HG02840 (cell line): ENCODE measurements at regions not wholly inside any gene's neighbourhood (a gene's known extent, or its start where the extent isn't known, plus 50 kb on each side); places are given as distances from the start of the nearest gene placed in this dataset.

ENCODE experiments used
- ATAC-seq: cut with Tn5 transposase; IDR thresholded peaks from one replicate; pipeline ENCODE4 v1.9.1; 2021; ENCODE audit warnings: mild to moderate bottlenecking, moderate library complexity, moderate number of reproducible peaks; ENCODE audit not compliant: unreplicated experiment, low FRiP score

DNA sequence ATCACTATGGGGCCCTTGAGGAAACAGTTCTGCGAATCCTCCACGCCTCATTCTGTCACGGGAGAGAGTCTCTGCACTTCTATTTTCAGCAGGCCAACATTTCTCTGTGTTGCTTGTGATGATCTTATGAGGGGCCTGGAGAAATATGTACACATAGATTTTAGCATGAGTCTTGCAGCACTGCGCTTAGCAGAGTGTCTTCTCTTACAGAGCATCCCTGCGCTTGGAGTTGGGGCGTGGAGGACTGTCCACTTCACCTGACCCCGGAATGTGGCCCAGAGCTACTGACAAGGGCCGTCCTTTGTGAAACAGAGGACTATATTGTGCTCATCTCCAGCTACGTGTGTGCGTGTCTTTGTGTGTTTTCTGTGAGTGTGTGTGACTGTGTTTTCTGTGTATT is 428.2 kb upstream of the IRX4 start:
- no peak for ATAC-seq

DNA sequence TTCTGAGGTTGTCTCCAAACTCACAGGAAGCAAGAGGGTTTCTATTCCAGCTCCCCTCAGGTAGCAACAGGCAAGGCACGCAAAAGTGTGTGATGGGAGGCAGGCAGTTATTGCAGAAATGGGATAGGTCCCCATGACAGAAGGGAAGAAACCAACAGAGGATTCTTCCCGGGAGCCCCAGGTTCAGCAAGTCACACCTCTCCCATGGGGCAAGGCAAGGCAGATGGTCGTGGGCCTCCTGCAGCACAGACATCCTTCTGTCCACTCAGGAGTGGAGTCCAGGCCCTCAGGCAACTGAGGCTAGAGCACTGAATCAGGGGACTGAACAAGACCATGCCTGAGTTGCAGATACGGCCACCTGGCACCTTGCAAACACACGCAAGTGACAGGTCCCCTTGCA is 424.9 kb upstream of the IRX4 start:
- no peak for ATAC-seq

DNA sequence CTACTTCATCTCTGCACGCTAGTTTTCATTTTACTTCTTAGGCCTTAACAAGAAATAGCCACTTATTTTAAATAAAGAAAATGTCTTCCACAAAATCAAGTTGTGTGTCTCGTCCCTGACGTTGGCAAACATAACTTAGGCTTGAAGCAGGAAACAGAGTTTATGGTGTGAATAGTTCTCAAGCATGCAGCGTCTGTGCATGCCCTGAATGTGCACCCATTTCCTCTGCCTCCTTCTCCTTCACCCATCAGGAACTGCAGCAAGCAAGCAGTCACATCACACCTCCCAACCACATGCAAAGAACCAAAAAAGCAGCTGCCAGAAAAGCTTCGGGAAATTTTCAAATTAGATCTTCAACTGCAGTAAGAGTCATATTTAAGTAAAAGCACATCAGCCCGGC is 424.0 kb upstream of the IRX4 start:
- no peak for ATAC-seq

DNA sequence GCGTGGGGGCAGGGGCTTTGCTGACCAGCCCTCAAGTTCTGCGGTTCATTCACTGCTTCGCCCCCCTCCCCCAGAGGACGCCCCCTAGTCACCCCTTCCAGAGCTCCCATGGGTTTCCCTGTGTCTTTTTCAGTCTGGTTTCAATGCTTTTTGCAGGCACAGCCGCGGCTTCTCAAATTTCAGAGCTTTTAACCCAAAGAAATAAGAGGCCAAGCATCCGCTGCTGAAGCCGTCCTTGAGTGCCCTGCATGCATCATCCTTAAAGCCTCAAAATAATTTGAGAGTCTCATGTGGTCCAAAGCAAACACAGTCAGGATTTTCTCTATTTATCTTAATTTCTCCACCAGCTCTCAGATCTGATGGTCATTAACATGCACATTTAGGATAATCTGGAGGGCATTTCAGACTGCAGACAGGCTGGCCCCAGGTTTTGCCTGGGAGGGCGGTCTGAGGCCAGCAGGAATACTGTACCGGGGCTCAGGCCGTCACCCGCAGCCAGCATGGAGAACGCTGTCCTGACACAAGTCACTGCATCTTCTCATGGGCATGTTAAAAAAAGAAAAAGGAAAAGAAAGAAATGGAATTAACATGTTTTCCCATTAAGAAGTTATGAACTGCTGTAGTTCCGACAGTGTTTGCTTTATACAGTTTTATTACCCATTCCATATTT is 420.8 kb upstream of the IRX4 start:
- ATAC-seq, result no peak

DNA sequence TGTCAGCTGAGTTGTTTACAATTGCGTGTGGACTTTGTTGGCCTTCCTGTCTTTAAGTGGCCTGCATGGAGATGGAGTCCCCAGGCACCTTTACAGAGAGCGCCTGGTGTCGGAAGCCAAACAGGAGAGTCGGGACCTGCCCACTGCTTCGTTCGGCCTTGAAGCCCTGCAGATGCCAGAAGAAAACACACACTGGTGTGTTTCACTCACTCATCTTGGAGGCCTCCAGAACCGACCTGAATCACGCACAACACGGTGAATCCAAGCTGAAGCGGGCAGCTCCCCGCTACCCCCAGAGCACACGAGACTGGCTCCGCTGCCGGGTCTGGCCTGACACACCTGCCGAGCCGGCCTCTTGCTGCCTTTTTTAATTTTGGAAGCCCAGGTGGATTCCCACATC is 419.4 kb upstream of the IRX4 start:
- ATAC-seq, result no peak

DNA sequence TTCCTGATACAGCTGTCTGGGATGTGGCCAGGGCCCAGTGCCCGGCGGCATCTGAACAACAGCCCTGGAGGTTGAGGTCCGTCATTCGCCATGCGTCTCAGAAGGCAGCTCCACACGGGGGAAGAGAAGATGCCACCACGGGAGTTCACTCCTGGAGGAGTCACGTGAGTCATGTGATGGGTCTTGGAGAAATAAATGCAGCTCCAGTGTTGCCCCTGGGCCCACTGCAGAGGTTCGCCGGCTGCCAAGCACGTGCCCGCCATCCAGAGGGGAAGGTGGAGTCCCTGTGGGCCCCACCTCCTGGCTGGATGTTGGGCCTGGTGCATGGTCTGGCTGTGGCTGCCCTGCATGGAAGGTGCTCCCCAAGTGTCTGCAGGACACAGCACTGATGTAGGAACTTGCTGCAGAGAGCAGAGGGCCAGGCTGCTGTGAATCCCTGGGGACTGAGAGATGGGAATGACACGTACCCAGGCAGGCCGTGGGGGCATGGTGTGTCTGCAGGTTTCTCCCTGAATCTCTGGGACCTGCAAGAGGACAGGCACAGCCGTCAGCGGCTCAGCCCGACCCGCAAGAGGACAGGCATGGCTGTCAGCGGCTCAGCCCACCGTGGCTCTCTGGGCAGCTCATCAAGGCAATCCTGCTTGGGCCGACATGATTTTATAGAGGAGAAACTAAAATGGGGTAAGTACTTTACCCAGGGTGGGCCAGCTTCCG is 418.3 kb upstream of the IRX4 start:
- ATAC-seq, result no peak

DNA sequence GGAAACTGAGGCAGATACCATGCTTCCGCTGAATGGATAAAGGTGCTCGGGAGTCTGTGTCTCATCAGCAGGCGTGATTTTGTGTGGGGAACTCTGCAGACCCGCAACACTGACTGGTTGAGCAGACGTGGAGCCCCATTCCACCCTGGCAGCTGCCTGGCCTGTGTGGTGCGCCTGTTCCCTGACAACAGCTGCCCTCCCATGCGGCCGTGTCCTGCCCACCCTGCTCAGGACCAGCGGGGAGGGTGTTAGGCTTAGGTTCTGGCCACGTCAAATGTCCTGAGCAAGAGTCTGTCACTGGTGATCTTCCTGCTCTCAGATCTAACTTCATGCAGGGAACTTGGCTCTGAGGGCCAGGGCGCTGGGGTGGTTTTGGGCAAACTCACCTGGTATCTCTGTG is 417.7 kb upstream of the IRX4 start:
- no peak for ATAC-seq

DNA sequence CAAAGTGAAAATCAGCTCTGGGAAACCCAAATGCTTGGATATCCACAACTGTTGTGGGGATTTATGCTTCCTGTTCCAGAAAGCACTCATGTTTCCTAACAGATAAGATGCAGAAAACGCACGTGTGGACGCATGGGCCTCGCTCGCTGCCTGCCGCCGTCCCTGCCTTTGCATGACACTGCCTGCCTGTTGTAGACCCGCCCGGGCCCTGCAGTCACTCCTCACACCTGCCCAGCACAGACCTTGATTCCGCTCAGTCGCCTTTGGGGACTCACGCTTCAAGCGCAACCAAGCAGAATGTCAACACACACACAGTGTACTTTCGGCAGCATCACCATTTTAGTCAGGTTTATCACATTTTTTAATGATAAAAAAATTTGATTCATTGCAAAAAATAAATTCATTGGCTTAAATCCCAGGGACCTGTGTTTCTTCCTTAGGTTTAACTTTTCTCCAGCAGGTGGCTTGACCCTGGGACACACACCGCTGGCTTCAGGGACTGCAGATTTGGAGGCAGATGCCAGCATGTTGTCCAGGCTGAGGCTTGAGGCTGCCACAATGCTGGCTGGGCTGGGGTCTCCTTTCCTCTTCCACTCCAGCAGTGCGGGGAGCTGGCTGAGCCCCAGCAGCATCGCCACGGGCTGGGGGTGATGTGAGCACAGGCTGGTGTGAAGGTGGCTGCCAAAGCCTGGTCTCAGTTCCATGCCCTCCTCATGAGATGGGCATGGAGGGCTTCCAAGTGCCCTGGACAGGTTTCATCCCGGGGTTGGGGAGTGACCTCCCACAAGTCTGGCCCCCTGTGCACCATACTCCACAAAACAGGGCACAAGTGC is 416.9 kb upstream of the IRX4 start:
- no peak for ATAC-seq

DNA sequence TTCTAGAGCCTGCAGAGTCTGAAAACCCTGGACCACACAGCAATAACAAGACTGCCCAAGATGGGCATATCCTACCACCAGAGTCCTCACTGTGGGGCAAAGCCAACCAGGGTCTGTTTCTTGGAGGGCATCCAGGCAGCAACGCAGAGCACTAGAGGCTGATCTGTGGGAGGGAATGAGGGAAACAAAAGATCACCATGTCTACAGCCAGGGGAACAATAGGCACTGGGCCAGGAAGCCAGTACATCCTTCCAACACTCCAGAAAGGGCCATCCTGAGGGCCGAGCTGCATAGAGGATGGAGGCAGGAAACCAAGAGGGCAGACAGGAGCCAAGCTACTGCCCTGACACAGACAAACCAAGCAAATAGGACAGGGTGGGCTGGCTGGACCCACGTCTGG is 416.1 kb upstream of the IRX4 start:
- ATAC-seq, result no peak

DNA sequence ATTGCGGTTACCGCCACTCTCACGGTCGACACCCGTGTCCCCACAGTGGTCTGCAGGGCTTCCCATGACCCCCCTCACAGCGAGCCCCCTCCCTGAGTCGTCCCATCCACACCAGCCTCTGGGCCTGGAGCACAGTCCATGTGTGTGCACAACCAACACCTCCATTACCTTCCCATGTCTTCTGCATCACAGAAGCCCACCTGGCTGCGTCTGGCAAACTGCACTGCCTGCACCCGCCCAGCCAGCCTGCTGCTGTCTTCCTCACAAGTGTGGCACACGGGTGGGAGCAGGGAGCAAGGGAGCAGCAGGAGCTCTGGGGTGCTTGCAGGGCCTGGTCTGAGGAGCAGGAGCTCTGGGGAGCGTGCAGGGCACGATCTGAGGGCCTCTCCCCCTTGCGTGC is 415.3 kb upstream of the IRX4 start:
- ATAC-seq, result no peak

DNA sequence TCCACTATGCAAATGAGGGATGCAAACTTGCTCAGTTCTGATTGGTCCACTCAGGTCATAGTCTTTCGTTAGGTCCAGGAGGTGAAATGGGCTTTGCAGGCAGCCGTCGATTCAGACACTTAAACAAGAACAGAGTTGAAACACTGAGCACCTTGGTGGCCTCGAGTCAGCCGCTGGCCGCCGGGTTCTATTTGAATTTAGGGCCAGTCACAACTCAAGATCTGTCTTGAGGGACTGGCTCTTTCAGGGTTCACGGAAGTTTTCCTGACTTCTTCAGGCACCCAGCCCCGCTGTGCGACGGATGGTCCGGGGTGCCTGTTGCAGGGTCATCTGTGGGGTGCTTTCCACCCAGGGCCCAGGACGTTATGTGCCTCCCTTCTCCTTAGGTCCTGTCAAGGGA is 412.8 kb upstream of the IRX4 start:
- no peak for ATAC-seq

DNA sequence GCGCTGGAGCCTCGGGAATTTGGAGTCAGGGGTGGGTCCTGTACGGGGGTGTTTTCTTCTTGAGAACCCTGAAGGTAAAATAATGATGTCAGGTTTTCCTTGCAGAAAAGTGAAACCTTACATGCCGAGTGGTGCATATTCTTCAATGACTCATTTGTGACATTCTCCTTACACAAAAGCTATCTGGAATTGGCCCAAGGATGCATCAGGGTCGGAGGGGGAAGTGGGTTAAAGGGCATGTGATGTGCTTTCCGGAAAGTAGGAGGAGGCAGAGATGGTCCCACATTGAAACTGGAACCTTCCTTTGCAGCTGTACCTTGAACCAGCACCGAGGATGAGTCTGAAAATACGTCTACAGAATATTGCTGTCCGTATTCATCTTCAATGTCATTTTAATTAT is 411.2 kb upstream of the IRX4 start:
- no peak for ATAC-seq

DNA sequence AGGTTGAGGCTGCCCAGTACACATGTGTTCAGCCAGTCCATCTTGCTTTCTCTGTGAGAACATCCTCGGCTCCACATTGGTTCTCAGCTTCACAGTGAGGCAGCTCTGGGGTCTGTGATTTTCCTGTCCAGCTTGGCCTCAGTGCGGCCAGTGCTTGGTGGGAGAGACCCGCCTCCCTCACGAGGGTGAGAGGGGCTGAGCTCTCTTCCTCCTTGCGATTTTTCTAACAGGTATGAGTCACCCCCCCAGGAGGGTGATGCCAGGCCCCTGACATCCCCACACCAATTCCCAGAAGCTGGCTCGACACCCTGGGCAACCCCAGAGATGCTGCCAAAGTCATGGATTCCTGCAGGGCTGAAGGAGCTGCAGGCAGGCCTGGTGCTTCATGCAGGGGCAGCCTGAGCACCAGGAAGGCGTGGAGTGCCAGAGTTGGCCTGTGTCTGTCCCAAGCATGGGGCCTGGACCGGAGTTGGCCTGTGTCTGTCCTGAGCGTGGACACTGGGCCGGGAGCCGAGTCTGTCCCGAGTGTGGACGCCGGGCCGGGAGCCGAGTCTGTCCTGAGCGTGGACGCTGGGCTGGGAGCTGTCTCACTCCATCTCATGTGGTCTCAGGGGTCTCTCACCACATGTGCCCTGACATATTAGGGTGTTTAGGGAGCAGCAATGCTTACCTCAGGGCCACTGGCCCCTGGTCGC is 408.6 kb upstream of the IRX4 start:
- no peak for ATAC-seq

DNA sequence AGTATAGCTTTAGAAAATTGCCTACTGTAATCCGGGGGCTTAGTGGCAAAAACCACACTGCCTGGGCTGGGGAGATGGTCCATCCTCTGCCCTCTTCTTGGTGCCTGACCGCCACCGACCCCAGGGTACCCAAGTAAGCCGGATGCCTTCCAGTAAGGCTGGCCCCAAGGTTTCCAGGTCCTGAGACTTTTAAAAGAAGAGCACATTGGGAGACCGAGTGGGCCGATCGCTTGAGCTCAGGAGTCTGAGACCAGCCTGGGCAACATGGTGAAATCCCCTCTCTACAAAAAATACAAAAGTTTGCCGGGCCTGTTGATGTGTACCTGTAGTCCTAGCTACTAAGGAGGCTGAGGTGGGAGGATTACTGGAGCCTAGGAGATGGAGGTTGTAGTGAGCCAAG is 406.7 kb upstream of the IRX4 start:
- no peak for ATAC-seq

DNA sequence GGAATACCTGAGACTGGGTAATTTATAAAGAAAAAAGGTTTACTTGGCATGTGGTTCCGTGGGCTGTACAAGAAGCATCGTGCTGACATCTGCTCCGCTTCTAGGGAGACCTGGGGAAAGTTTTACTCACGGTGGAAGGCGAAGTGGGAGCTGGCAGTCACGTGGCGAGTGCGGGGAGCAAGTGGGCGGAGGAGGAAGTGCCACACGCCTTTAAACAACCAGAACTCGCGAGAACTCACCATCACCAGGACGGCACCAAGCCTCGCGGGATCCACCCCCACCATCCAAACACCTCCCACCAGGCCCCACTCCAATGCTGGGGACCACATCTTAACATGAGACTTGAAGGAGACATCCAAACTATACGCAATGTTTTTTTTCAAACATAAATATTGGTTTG is 406.2 kb upstream of the IRX4 start:
- no peak for ATAC-seq

DNA sequence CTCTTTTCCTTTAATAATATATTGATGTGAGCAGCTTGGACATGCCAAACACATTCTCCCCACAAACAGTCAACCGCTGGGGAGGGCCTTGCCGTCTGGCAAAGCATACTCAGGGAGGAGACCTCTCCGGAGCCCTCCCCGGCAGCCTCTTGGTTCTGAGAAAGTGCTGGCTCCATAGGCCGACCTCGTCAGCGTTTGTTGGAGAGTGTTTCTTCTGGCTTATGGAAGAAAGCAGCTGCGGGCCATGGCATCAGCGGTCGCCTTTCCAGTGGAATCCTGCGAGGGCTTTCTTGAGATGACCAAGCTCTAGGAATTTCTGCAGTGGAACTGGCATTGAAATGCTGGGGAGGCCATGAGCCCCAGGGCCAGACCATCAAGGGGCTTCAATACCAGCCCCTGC is 405.7 kb upstream of the IRX4 start:
- no peak for ATAC-seq

DNA sequence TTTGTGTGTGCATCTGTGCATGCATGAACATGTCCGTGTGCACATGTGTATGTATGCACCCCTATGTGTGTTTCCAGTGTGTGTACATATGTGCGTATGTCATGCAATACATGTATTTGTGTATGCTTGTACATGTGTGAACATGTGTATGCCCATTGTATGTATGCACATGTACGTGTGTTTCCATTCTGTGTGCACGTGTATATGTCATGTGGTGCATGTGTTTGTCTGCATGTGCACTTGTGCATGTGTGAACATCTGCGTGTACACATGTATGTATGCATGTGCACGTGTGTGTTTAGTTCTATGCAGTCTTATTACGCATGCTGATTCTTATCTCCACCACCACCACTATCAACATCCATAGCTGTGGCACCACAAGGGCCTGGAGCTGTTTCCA is 403.5 kb upstream of the IRX4 start:
- ATAC-seq, result no peak

DNA sequence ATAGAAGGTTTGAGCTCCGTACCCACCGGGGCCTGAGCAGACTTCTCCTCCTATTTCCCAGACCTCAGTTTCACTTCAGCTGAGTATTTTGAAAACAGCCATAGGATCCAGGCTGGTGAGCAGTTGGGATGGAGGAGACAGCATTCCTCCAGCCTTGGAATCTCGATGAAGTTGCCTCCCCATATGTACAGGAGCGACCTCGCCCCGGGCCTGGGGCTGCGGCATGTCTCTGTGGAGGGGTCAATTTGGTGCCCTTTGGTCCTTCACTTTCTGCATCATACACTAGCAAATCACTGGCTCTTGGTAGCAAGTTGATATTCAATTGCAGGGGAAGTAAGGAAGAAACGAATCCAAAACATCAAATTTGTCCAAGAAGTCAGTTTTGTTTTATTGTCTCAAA is 402.0 kb upstream of the IRX4 start:
- no peak for ATAC-seq

DNA sequence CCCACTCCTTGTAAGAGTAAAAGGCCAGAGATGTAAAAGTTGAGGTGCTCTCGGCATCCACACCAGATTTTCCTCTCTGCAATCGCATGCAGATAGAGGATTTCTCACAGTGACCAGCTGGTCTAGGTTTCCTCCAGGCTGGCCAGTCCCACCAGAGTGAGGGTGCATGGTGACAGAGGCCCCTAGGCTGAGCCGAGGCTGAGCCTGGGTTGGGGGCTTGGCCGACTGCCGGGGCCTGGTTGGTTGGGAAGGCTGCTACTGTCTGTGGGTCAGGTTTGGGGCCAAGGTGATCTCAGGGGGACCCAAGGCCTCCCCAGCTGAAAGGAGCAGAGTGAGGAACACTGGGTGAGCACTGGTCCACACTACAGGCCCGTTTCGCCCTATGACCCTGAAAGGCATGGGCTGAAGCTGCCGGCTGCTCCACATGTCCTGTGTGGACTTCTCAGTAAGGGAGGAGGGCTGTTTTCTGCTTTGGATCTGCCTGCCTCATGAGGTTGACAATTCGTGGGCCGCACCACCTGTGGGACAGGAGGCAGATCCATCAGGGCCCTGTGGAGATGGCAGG is 400.8 kb upstream of the IRX4 start:
- no peak for ATAC-seq

DNA sequence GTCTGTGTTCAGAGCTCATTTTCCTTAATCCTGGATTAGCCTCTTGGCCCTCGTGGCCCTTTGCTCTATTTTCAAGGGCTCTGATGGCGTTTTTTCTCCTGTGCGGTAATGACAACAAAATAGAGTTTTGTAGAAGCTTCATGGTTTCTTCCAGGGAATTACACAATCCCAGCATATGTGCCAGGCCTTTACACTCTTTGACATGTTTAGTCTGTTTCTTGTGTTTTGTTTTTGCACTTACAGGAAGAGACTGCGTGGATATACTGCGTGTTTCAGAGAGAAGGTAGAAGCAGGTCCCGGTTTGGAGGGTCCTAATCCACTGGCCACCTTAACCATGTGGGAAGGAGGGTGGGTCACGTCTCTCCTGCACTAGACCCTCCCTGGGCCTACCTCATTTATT is 400.2 kb upstream of the IRX4 start:
- no peak for ATAC-seq
